GM19023 (cell line): ENCODE measurements at regions not wholly inside any gene's neighbourhood (a gene's known extent, or its start where the extent isn't known, plus 50 kb on each side); places are given as distances from the start of the nearest gene placed in this dataset.
"Not testable (repeated sequence)": the region's sequence is repeated elsewhere in the genome, so short reads cannot be mapped to it uniquely, and the experiment has no call there.

Source experiments
- ATAC-seq: cut with Tn5 transposase; IDR thresholded peaks from one replicate; pipeline ENCODE4 v1.9.1; 2021; ENCODE audit warnings: mild to moderate bottlenecking, moderate library complexity; ENCODE audit not compliant: unreplicated experiment

DNA sequence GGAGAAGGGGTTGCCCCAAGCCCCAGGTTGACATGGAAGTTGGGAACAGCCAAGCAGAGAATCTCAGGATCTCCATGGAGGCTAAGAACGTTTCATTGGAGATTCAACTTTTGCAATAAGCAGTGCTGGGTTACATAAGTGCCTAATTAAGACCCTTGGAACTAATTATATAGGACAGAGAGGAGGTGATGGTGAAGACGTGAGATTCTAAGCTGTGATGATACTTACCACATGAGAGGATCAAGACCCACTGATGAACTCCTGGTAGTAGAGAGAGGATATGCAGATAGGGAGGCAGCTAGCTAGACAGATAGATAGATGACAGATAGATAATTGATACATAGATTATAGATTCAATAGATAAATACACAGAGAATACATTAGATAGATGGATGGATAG lies 278.5 kb downstream of the SHOX start:
- not testable (repeated sequence) for ATAC-seq

DNA sequence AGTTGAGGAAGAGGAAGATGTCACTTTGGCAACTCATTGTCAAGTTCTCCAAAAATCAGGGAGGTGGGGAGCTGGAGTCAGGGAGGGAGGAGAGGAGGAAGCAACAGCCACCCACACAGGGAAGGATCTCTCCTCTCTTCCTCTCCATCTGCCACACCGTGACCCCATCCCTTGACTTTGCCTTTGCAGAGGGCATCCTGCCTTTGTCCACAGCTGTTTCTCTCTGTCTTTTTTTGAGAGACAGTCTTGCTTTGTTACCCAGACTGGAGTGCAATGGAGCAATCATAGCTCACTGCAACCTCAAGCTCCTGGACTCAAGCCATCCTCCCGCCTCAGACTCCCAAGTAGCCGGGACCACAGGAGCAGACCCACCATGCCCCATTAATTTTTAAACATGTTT lies 276.0 kb downstream of the SHOX start:
- no peak for ATAC-seq

DNA sequence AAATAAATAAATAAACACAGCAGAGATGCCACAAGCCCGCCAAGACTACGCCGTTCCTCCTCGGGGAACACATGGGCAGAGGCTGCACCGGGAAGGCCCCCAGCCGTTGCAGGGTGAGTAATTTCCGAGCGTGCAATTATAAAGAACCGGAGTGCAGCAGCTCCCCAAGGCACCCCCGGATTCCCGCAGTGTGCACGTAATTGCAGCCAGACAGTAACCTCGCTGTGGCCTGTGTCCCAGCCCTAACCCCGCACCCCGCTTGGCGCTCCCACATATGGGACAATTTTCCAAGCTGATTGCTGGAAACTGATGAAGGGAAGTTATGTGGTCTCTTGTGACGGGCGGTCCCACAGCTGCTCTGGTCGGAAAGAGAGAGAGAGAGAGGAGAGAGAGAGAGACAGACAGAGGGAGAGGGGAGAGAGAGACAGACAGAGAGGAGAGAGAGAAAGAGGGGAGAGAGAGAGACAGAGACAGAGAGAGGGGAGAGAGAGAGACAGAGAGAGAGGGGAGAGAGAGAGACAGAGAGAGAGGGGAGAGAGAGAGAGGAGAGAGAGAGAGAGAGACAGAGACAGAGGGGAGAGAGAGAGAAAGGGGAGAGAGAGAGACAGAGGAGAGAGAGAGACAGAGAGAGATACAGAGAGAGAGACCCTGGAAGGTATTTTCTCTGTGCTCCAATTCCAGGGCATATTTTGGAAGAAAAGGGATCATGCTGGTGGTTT lies 275.4 kb downstream of the SHOX start:
- no peak for ATAC-seq

DNA sequence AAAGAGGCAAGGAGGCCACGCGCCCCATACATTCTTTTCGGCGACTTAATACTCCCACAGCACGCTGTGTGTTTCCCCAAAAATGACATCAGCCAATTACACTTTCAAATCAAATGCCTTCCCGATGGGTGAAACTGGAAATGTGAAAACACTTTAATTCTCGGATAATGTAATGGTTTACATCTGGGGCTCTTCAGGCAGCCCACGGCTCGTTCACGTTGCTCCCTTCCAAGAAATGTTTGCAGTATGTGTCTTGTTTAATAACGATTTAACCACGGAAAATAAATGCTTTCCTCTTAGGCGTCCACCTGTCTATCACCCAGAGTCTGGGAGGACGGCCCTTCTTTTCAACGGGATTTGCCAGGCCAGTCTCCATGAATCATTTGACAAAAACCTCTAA lies 272.5 kb downstream of the SHOX start:
- no peak for ATAC-seq

DNA sequence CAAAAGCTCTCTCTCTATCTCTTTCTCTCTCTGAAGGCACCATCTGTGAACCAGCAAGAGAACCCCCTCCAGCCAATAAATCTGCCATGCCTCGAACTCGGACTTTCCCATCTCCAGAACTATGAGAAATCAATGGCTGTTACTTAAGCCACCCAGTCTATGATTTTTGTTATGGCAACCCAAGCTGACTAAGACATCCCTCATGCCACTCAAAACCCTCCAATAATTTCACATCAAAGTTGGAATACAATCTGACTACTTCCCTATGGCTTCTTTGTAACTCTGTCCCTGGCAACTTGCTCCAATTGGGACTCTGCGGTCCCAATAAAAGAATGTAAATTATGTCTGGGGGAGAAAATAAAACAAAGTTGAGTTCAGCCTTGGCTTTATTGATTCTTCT lies 265.7 kb downstream of the SHOX start:
- no peak for ATAC-seq

DNA sequence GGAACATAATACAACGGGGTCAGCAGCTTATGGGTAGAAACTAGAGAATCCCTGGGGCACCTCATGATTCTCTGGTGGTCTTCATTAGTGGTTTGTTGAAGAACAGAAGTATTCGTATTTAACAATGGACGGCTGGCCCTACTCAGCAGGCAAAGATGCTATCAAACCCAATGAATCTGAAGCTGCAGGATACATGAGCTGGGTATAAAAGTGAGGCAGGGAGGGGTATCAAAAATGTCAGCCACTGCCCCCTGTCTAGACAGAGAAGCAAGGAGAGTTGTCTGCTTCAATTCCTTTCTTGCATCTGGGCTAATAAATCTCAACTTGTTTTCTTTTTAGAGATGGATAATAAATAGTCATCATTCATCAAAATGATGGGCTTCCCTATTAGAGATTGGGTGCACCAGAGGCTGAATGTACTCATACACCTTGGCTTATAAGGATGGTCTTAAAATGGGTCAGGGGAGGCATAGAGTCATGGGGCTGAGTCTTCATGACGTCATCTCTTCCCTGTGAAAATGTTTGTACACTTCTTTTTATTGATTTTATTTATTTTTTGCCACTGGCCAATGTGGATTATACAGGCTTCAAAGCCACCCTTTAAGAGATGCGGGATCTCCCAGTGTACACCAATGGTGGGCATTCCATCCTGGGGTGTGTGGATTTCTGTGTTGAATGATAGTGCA lies 259.5 kb downstream of the SHOX start:
- ATAC-seq = no peak

DNA sequence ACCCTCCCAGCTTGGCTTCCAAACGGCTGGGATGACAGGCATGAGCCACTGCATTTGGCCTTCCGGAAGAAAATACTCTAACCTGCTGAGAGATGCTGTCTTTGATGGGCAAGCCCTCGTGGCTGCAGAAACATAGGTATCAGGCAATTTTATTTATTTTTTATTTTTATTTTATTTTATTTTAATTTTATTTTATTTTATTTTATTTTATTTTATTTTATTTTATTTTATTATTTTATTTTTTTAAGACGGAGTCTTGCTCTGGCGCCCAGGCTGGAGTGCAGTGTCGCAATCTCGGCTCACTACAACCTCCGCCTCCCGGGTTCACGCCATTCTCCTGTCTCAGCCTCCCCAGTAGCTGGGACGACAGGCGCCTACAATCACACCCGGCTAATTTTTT lies 257.1 kb downstream of the SHOX start:
- ATAC-seq = not testable (repeated sequence)

DNA sequence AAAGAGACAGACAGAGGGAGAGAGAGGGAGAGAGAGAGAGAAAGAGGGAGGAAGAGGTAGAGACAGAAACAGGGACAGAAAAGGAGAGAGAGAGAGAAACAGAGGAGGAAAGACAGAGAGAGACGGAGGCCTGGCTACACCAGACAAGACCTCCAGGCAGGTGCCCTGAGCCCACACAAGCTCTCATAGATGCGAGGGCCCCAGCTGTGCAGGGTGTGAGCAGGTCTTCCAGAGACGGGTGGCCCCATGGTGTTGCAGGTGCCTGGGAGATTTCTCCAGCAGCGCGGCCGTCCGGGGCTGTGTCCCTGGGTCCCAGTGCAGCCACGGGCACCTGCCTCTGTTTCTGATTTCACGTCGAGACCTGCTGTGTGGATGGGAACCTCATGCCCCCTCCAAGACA lies 253.0 kb downstream of the SHOX start:
- no peak for ATAC-seq

DNA sequence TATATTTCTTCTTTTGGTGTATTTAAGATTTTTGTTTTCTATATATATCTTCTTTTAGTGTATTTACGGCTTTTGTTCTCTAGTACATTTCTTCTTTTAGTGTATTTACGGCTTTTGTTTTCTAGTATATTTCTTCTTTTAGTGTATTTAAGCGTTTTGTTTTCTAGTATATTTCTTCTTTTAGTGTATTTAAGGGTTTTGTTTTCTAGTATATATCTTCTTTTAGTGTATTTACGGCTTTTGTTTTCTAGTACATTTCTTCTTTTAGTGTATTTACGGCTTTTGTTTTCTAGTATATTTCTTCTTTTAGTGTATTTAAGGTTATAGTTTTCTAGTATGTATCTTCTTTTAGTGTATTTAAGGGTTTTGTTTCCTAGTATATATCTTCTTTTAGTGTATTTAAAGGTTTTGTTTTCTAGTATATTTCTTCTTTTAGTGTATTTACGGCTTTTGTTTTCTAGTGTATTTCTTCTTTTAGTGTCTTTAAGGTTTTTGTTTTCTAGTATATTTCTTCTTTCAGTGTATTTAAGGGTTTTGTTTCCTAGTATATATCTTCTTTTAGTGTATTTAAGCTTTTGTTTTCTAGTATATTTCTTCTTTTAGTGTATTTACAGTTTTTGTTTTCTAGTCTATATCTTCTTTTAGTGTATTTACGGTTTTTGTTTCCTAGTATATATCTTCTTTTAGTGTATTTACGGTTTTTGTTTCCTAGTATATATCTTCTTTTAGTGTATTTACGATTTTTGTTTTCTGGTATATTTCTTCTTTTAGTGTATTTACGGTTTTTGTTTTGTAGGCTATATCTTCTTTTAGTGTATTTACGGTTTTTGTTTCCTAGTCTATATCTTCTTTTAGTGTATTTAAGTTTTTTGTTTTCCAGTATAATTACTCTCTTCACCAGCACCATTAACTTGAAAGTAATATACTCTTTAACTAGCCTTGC lies 249.4 kb downstream of the SHOX start:
- ATAC-seq = not testable (repeated sequence)

DNA sequence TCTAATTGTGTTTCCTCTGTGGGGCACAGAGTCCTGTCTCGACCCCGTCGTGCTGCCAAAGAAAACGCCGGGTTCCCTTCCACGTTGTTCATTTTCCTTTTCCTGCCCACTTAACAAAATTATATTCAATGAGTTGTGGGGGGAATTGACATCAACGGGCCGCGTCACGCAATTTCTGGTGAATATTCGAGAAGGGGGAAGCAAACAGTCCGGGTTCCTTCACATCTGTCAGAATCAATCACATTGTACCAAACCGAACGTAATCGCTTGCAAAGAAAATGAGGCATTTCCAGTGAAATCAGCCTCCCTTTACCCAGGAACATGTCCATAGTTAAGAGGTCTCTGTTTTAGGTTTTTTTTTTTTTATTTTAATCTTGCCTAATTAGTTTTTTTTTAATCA lies 243.5 kb downstream of the SHOX start:
- ATAC-seq = no peak

DNA sequence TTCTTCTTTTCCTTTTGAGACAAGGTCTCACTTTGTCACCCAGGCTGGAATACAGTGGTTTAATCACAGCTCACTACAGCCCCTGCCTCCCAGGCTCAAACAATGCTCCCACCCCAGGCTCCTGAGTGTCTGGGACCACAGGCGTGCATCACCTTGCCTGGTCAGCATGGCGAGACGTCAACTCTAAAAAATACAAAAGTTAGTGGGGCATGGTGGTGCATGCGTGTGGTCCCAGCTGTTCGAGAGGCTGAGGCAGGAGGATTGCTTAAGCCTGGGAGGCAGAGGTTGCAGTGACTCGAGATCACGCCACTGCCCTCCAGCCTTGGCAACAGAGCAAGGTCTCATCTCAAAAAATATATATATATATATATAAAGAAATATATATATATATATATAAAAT lies 242.4 kb downstream of the SHOX start:
- no peak for ATAC-seq

DNA sequence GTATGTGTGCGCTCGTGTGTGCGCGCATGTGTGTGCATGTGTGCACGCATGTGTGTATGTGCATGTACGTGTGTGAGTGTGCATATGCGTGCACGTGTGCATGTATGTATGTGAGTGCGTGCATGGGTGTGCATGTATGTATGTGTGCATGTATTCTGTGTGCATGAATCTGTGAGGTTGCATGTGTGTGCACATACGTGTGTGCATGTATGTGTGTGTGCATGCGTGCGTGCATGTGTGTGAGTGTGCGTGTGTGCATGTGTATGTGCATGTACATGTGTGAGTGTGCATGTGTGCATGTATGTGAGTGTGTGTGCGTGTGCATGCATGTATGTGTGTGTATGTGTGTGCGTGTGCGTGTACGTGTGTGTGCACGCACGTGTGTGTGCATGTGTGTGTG lies 241.5 kb downstream of the SHOX start:
- ATAC-seq = no peak

DNA sequence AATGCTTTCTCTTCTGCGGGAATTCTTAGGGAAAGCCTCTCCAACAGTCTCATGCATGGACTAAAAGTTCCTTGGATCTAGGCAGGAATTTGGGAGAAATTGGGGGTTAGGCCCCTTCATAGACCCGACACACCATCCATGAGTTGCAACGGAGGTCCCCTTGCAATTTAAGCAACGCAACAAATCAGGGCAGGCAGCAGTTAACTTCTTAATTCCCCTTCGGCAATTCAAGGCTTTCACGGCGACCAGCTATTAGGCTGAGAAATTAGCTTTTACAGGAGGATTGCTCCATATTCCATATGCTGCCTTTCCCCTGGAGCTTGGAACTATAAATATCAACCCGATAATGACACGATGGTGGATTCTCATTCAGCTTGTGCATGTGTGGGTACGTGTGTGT lies 241.0 kb downstream of the SHOX start:
- ATAC-seq = no peak

DNA sequence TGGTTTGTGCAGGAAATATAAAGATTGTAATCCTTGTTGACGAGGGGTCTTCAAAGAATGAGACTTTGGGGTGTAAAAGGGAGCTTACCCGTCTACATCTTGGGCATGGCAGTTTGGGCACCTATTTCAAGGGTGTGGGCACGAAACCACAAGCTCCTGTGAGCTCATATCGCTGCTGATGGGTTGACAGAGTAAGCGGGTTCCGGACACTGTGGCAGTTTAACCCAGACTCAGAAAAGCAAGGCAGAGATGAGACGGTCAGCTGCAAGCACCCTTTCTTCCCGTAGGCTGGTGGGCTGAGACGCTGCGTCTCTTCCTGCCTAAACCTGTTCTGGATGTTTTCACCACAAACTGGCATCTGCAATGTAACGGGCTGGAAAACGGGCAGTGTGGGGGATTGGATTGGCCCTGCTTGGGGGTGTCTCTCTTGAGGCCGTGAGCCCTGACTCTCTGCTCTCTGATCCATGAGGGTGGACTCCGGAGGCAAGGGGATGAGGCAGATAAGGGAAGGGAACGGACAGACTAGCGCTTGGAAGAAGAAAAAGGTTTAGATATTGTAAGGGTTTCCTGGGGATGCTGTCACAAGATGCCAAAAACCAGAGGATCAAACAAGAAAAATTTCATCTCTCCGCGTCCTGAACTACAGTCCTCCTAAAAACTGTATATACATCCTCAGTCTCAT lies 237.5 kb downstream of the SHOX start:
- ATAC-seq = no peak

DNA sequence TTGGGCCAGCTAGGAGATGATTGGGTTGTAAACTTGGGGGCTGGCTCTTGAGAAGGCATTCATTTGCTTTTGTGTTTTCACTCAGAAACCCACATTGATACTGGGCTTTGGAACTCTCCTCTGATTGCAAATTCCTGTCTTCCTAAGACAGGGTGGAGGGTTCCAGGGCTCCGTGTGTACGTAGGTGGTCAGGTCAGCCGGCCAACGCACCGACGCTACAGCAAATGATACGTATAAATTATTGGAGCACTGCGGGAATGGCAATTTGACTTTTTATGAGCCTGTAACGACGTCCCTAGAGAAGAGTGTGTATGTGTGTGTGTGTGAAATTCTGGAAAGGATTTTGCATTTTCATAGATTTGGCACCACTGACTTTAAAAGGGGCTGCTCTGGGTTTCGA lies 236.9 kb downstream of the SHOX start:
- no peak for ATAC-seq

DNA sequence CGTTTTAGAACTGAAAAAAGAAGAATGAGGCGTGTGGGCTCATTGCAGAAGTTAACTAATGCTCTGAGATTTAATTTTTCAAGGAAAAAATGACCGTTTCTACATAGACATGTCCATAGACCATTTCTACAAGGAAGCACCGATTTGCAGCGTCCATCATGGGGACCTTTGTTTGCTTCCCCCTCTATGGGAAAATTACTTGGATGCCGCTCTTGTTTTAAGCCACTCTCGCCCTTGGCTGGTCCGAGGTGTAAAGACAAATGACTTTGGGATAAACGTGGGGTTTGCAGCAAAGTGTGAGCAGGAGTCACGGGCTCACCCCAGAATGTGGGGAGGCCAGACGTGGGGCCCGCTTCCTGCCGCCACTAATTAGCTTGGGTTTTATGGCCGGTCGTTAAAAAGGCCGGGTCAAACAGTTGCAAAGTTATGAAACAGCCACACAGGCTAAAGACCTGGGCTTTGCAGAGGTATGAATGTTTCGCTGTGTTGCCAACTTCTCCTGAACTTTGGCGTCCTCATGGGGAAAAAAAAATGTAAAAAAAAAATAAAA lies 235.9 kb downstream of the SHOX start:
- ATAC-seq = no peak

DNA sequence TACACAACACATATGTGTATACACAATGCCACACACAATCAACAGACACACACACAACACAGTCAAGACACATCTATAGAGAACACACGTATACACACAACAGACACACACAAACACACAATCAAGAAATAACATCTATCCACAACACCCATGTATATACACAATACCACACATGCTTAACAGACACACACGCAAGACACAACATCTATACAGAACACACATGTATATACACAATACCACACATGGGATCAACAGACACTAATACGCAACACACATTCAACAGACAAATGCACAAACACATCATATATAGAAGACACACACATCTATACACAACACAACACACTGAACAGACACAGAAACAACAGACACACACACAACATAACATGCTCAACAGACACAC lies 234.8 kb downstream of the SHOX start:
- no peak for ATAC-seq

DNA sequence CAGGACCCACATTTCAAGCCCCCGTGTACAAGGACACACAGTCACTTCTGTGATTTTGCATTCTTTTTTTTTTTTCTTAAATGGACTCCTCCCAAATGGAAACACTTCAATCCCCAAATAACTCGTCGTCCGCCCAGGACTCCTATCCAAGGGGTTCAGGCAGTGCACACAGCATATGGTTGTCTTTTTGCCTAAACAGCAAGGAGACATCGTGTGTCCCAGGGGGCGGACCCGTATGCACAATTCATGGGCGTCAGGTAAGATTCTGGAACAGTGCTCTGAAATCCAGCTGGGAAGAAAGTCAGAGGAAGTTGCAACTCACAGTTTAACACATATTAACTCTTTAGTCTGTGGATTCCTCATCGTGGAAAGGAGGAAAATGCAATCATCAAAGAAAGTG lies 231.3 kb downstream of the SHOX start:
- no peak for ATAC-seq

DNA sequence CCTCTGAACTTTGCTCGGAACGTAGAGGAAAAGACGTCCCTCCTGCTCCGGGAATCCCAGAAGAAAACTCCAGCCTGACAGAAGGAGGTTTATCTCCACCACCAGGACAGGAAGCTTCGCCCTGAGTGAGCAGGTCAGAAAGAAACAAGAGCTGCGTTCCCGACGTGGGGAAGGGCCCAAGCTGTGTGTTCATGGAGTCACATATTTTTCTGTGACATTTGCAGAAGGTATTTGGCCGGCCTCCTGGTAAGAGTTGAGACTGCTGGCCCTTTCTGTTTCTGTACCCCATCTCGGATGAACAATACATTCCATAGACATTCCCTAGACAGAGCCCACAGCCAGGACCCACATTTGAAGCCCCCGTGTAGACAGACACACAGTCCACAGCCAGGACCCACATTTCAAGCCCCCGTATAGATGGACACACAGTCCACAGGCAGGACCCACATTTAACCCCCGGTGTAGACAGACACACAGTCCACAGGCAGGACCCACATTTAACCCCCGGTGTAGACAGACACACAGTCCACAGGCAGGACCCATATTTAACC lies 230.8 kb downstream of the SHOX start:
- no peak for ATAC-seq

DNA sequence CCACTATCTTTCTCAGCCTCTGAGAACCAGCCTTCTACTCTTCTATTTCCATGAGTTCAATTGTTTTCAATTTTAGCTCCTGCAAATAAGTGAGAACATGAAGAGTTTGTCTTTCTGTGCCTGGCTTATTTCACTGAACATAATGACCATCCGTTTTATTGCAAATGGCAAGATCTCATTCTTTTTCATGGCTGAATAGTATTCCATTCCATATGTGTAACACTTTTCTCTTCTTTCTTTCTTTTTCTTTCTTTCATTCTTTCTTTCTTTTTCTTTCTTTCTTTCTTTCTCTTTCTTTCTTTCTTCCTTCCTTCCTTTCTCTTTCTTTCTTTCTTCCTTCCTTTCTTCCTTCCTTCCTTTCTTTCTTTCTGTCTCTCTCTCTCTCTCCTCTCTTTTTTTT lies 228.7 kb downstream of the SHOX start:
- no peak for ATAC-seq
